Osteoblast (primary cell): ENCODE measurements at regions not wholly inside any gene's neighbourhood (a gene's known extent, or its start where the extent isn't known, plus 50 kb on each side); places are given as distances from the start of the nearest gene placed in this dataset.
A peak's percentile ranks its signal among the peaks of the same experiment; 100 is the strongest.

Experiments used
- DNase-seq: peaks from one replicate; pipeline ENCODE4 v3.0.0; 2011; ENCODE audit warnings: low spot score, mixed read lengths; ENCODE audit not compliant: insufficient read length; ENCODE audit errors: missing footprints
- H2AFZ ChIP-seq: 2 replicates; pipeline ENCODE4 v1.6.0; 2011; ENCODE audit warnings: mild to moderate bottlenecking, low read length
- H3K27ac ChIP-seq: 2 replicates; pipeline ENCODE4 v1.5.1; 2011; ENCODE audit warnings: mild to moderate bottlenecking, low read depth, low read length, moderate library complexity
- H3K27me3 ChIP-seq: 2 replicates; pipeline ENCODE4 v1.6.0; 2012; ENCODE audit warnings: mild to moderate bottlenecking, control low read depth, inconsistent platforms, low read length, moderate library complexity; ENCODE audit not compliant: insufficient read depth
- H3K36me3 ChIP-seq: 2 replicates; pipeline ENCODE4 v1.5.1; 2011; ENCODE audit warnings: mild to moderate bottlenecking, low read length, control low read depth, moderate library complexity; ENCODE audit not compliant: insufficient read depth
- H3K4me1 ChIP-seq: 2 replicates; pipeline ENCODE4 v1.5.1; 2011; ENCODE audit warnings: mild to moderate bottlenecking, low read length, control low read depth, moderate library complexity; ENCODE audit not compliant: insufficient read depth
- H3K4me2 ChIP-seq: 2 replicates; pipeline ENCODE4 v1.6.0; 2011; ENCODE audit warnings: mild to moderate bottlenecking, low read length; ENCODE audit not compliant: insufficient read depth
- H3K4me3 ChIP-seq: fragments of 200-600 bp; sonication (generic); 3 replicates; pipeline ENCODE4 v1.5.1; 2012; ENCODE audit warnings: mild to moderate bottlenecking, low read length, inconsistent platforms; ENCODE audit not compliant: insufficient read depth
- H3K79me2 ChIP-seq: 2 replicates; pipeline ENCODE4 v1.6.0; 2012; ENCODE audit warnings: mild to moderate bottlenecking, low read length, control low read depth, inconsistent platforms; ENCODE audit not compliant: insufficient read depth
- H3K9me3 ChIP-seq: 2 replicates; pipeline ENCODE4 v1.5.1; 2011; ENCODE audit warnings: low read depth, low read length, control low read depth
- H4K20me1 ChIP-seq: 2 replicates; pipeline ENCODE4 v1.6.0; 2012; ENCODE audit warnings: mild to moderate bottlenecking, low read length, control low read depth; ENCODE audit not compliant: insufficient read depth
- TF ChIP-seq, protein P1 (sequence below): IDR thresholded peaks from 2 replicates; pipeline ENCODE4 v1.5.1; 2011; ENCODE audit warnings: mild to moderate bottlenecking, low read depth, low read length, moderate library complexity; ENCODE audit errors: extremely low read depth

DNA sequence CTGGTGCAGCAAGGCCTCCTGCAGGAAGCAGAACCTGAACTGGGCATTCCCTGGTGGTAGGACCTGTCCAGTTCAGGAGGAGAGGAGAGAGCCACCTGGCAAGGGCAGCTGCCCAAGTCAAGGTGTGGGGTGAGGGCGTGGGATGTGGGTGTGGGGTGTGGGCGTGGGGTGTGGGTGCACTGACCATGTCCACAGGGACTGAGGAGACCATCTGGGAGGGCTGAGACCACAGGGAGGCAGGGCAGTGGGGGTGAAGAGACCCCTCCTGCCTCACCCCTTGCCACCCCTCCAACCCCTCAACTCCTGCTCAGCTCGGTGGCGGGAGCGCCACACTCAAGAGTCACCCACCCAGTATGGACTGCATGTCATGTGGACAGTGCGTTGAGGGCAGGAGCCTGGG lies 117.9 kb downstream of the CPZ start:
- Histone ChIP-seq H3K27ac (no peak overlapping the region), H3K36me3 (no peaks in the 10 kb centered on the region), H3K4me2 (no peak overlapping the region), H3K79me2 (no peaks in the 10 kb centered on the region), H4K20me1 (no peaks in the 10 kb centered on the region), H3K27me3 (no peaks in the 10 kb centered on the region), H3K4me3 (no peak overlapping the region), H3K4me1 (no peaks in the 10 kb centered on the region), H2AFZ (no peak overlapping the region), H3K9me3 (peaks cover 2% of the 10 kb centered on the region)
- TF ChIP-seq, protein P1, sequence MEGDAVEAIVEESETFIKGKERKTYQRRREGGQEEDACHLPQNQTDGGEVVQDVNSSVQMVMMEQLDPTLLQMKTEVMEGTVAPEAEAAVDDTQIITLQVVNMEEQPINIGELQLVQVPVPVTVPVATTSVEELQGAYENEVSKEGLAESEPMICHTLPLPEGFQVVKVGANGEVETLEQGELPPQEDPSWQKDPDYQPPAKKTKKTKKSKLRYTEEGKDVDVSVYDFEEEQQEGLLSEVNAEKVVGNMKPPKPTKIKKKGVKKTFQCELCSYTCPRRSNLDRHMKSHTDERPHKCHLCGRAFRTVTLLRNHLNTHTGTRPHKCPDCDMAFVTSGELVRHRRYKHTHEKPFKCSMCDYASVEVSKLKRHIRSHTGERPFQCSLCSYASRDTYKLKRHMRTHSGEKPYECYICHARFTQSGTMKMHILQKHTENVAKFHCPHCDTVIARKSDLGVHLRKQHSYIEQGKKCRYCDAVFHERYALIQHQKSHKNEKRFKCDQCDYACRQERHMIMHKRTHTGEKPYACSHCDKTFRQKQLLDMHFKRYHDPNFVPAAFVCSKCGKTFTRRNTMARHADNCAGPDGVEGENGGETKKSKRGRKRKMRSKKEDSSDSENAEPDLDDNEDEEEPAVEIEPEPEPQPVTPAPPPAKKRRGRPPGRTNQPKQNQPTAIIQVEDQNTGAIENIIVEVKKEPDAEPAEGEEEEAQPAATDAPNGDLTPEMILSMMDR, result no peak
- peak; percentile 5 for DNase-seq

DNA sequence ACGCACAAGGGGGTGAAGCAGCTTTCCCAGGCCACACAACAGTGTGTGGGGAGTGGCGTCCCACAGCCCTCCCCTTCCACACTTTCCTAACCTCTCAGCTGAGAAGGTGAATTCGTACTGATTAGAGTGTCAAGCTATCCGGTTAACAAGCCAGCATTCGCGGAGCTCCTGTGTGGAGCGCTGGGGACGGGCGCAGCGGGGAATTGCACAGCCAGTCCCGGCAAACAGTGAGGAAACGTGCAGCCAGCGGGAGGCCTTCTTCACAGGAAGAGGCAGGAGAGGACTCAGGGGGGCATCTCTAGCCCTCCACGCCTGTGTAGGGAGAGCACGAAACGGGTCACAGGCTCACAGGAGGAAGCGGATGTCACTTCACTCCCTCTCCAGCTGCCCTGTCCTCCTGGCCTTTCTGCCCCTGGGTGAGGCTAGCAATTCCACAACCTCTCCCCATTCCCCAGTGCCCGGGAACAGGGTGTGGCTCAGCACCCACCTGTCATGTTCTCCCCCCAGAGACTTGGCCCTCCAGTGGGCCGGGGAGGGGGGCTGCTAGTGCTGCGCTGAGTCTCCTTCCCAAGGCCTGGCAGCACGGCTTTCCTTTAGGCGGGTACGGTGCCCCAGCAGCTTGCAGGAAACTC lies 117.3 kb downstream of the CPZ start:
- DNase-seq, result peak; percentile 60
- H3K27ac ChIP-seq, result no peak overlapping the region
- no peaks in the 10 kb centered on the region for H3K9me3 ChIP-seq
- no peaks in the 10 kb centered on the region for H3K27me3 ChIP-seq
- no peaks in the 10 kb centered on the region for H3K79me2 ChIP-seq
- no peaks in the 10 kb centered on the region for H3K36me3 ChIP-seq
- no peak overlapping the region for H3K4me2 ChIP-seq
- TF ChIP-seq, protein P1, result no peak
- no peaks in the 10 kb centered on the region for H3K4me1 ChIP-seq
- no peak overlapping the region for H2AFZ ChIP-seq
- H3K4me3 ChIP-seq, result no peak overlapping the region
- H4K20me1 ChIP-seq, result no peaks in the 10 kb centered on the region

DNA sequence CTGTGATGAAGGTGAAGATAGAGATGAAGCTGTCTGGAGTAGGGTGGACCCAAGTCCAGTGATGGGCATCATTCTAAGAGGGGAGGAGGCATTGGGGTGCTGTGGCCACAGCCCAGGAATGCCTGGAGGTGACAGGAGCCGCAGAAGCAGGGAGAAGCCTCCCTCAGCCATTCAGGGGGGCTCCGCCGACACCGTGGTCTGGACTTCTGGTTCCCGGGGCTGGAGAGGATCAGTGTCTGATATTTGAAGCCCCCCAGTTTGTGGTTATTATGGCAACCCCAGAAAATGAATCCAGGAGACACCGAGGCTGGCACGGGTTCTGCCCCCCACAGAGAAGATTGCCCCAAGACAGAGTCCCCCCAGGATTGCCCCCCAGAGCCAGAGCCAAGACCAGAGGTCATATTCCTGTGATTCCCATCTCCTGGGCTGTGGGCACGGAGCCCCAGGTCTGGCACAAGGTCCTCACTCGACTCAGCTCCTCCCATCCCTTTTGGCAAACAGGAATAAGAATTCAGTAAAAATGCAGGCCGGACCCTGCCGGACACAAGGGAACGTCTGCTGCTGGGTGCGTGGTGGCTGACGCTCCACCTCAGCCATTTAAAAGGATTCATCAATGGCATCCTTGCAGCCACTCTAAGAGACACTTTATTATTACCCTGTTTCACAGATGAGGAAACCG lies 116.6 kb downstream of the CPZ start:
- no peak overlapping the region for H2AFZ ChIP-seq

More for the DNA sequence above, 116.6 kb downstream of the CPZ start:
- peak; percentile 55 for DNase-seq
- Histone ChIP-seq H3K9me3 (no peaks in the 10 kb centered on the region), H3K4me3 (no peak overlapping the region), H3K27me3 (no peaks in the 10 kb centered on the region), H3K79me2 (no peaks in the 10 kb centered on the region), H3K36me3 (no peaks in the 10 kb centered on the region), H4K20me1 (no peaks in the 10 kb centered on the region), H3K27ac (no peak overlapping the region), H3K4me2 (no peak overlapping the region), H3K4me1 (no peaks in the 10 kb centered on the region)
- TF ChIP-seq, protein P1, result no peak
